ENCODE measurements at regions not wholly inside any gene's neighbourhood (a gene's known extent, or its start where the extent isn't known, plus 50 kb on each side); places are given as distances from the start of the nearest gene placed in this dataset.

- H3K9me3 Mint-ChIP-seq, result no peaks in the 10 kb centered on the region
- no peak overlapping the region for H3K27ac Mint-ChIP-seq
- no peak overlapping the region for H3K4me3 Mint-ChIP-seq
- no peaks in the 10 kb centered on the region for H3K36me3 Mint-ChIP-seq (ENCODE audit: low read depth)
- peaks cover 11% of the 10 kb centered on the region for H3K4me1 Mint-ChIP-seq (ENCODE audit: low read depth)
- H3K27me3 Mint-ChIP-seq, result peaks cover 58% of the 10 kb centered on the region
- intact Hi-C loops (cut with micrococcal nuclease), result no loop called here
These were observed 74.7 kb upstream of the IFNE start for GRCh38 chr9:21556581-21557427.

GRCh38 chr9:21557428-21557768 is 75.3 kb upstream of the IFNE start:
- Mint-ChIP-seq H3K9me3 (no peaks in the 10 kb centered on the region), H3K4me1 (ENCODE audit: low read depth) (peaks cover 11% of the 10 kb centered on the region), H3K27ac (no peak overlapping the region), H3K36me3 (ENCODE audit: low read depth) (no peaks in the 10 kb centered on the region), H3K4me3 (no peak overlapping the region), H3K27me3 (peaks cover 54% of the 10 kb centered on the region)
- intact Hi-C loops (cut with micrococcal nuclease), result no loop called here

GRCh38 chr9:21558079-21558478 is 76.0 kb upstream of the IFNE start:
- H3K27ac Mint-ChIP-seq, result no peak overlapping the region
- intact Hi-C loops (cut with micrococcal nuclease), result no loop called here
- H3K27me3 Mint-ChIP-seq, result peaks cover 54% of the 10 kb centered on the region
- H3K4me1 Mint-ChIP-seq (ENCODE audit: low read depth), result peaks cover 11% of the 10 kb centered on the region
- H3K36me3 Mint-ChIP-seq (ENCODE audit: low read depth), result no peaks in the 10 kb centered on the region
- H3K4me3 Mint-ChIP-seq, result no peak overlapping the region
- H3K9me3 Mint-ChIP-seq, result no peaks in the 10 kb centered on the region

GRCh38 chr9:21558615-21559401 is 76.7 kb upstream of the IFNE start:
- H3K36me3 Mint-ChIP-seq (ENCODE audit: low read depth), result no peaks in the 10 kb centered on the region
- no peak overlapping the region for H3K27ac Mint-ChIP-seq
- intact Hi-C loops (cut with micrococcal nuclease), result no loop called here

GRCh38 chr9:21559402-21560280 is 77.5 kb upstream of the IFNE start:
- Mint-ChIP-seq H3K27me3 (peaks cover 61% of the 10 kb centered on the region), H3K4me1 (ENCODE audit: low read depth) (peaks cover 11% of the 10 kb centered on the region)
- intact Hi-C loops (cut with micrococcal nuclease), result no loop called here

More at GRCh38 chr9:21558615-21559401, 76.7 kb upstream of the IFNE start:
- H3K27me3 Mint-ChIP-seq, result peaks cover 55% of the 10 kb centered on the region
- peaks cover 11% of the 10 kb centered on the region for H3K4me1 Mint-ChIP-seq (ENCODE audit: low read depth)
- no peaks in the 10 kb centered on the region for H3K9me3 Mint-ChIP-seq
- peak overlapping the region; percentile 66 for H3K4me3 Mint-ChIP-seq

GRCh38 chr9:21560281-21560745 is 78.2 kb upstream of the IFNE start:
- Mint-ChIP-seq H3K36me3 (ENCODE audit: low read depth) (no peaks in the 10 kb centered on the region), H3K27me3 (peaks cover 65% of the 10 kb centered on the region), H3K4me1 (ENCODE audit: low read depth) (peaks cover 11% of the 10 kb centered on the region), H3K4me3 (peak overlapping the region; percentile 61), H3K27ac (no peak overlapping the region), H3K9me3 (no peaks in the 10 kb centered on the region)
- intact Hi-C loops (cut with micrococcal nuclease), result no loop called here

More at GRCh38 chr9:21559402-21560280, 77.5 kb upstream of the IFNE start:
- no peaks in the 10 kb centered on the region for H3K36me3 Mint-ChIP-seq (ENCODE audit: low read depth)
- peak overlapping the region; percentile 66 for H3K4me3 Mint-ChIP-seq
- no peaks in the 10 kb centered on the region for H3K9me3 Mint-ChIP-seq
- H3K27ac Mint-ChIP-seq, result no peak overlapping the region

- Mint-ChIP-seq H3K27ac (no peak overlapping the region), H3K4me1 (ENCODE audit: low read depth) (peaks cover 11% of the 10 kb centered on the region), H3K36me3 (ENCODE audit: low read depth) (no peaks in the 10 kb centered on the region), H3K27me3 (peaks cover 64% of the 10 kb centered on the region), H3K9me3 (no peaks in the 10 kb centered on the region), H3K4me3 (no peak overlapping the region)
- intact Hi-C loops (cut with micrococcal nuclease), result no loop called here
These were observed 79.4 kb upstream of the IFNE start for GRCh38 chr9:21561502-21561901.

- H3K36me3 Mint-ChIP-seq (ENCODE audit: low read depth), result no peaks in the 10 kb centered on the region
- H3K27me3 Mint-ChIP-seq, result peaks cover 52% of the 10 kb centered on the region
These were observed 82.1 kb upstream of the IFNE start for GRCh38 chr9:21564175-21564574.

GRCh38 chr9:21565155-21565554 is 83.0 kb upstream of the IFNE start:
- H3K27ac Mint-ChIP-seq, result no peak overlapping the region
- no peak overlapping the region for H3K4me3 Mint-ChIP-seq
- H3K9me3 Mint-ChIP-seq, result no peaks in the 10 kb centered on the region
- H3K36me3 Mint-ChIP-seq (ENCODE audit: low read depth), result no peaks in the 10 kb centered on the region
- H3K27me3 Mint-ChIP-seq, result peaks cover 43% of the 10 kb centered on the region
- peaks cover 2% of the 10 kb centered on the region for H3K4me1 Mint-ChIP-seq (ENCODE audit: low read depth)
- intact Hi-C loops (cut with micrococcal nuclease), result no loop called here

More at GRCh38 chr9:21564175-21564574, 82.1 kb upstream of the IFNE start:
- Mint-ChIP-seq H3K9me3 (no peaks in the 10 kb centered on the region), H3K4me1 (ENCODE audit: low read depth) (peaks cover 6% of the 10 kb centered on the region), H3K27ac (no peak overlapping the region), H3K4me3 (no peak overlapping the region)
- intact Hi-C loops (cut with micrococcal nuclease), result no loop called here

- Mint-ChIP-seq H3K4me1 (ENCODE audit: low read depth) (no peaks in the 10 kb centered on the region), H3K4me3 (no peak overlapping the region), H3K27ac (no peak overlapping the region), H3K36me3 (ENCODE audit: low read depth) (no peaks in the 10 kb centered on the region), H3K9me3 (no peaks in the 10 kb centered on the region), H3K27me3 (peaks cover 40% of the 10 kb centered on the region)
- intact Hi-C loops (cut with micrococcal nuclease), result no loop called here
These were observed 85.8 kb upstream of the IFNE start for GRCh38 chr9:21567926-21568325.

- Mint-ChIP-seq H3K36me3 (ENCODE audit: low read depth) (no peaks in the 10 kb centered on the region), H3K9me3 (no peaks in the 10 kb centered on the region), H3K27ac (no peak overlapping the region), H3K4me1 (ENCODE audit: low read depth) (no peaks in the 10 kb centered on the region), H3K4me3 (no peak overlapping the region), H3K27me3 (peaks cover 39% of the 10 kb centered on the region)
- intact Hi-C loops (cut with micrococcal nuclease), result no loop called here
These were observed 86.4 kb upstream of the IFNE start for GRCh38 chr9:21568484-21568883.

GRCh38 chr9:21569721-21570120 is 87.6 kb upstream of the IFNE start:
- peaks cover 29% of the 10 kb centered on the region for H3K27me3 Mint-ChIP-seq
- no peaks in the 10 kb centered on the region for H3K36me3 Mint-ChIP-seq (ENCODE audit: low read depth)
- intact Hi-C loops (cut with micrococcal nuclease), result no loop called here

GRCh38 chr9:21570643-21571275 is 88.6 kb upstream of the IFNE start:
- peaks cover 21% of the 10 kb centered on the region for H3K27me3 Mint-ChIP-seq
- H3K27ac Mint-ChIP-seq, result no peak overlapping the region
- H3K4me3 Mint-ChIP-seq, result no peak overlapping the region
- no peaks in the 10 kb centered on the region for H3K36me3 Mint-ChIP-seq (ENCODE audit: low read depth)
- no peaks in the 10 kb centered on the region for H3K4me1 Mint-ChIP-seq (ENCODE audit: low read depth)
- intact Hi-C loops (cut with micrococcal nuclease), result no loop called here
- H3K9me3 Mint-ChIP-seq, result no peaks in the 10 kb centered on the region

More at GRCh38 chr9:21569721-21570120, 87.6 kb upstream of the IFNE start:
- Mint-ChIP-seq H3K4me1 (ENCODE audit: low read depth) (no peaks in the 10 kb centered on the region), H3K27ac (no peak overlapping the region), H3K9me3 (no peaks in the 10 kb centered on the region), H3K4me3 (no peak overlapping the region)
